Glomerular endothelial cell (primary cell): ENCODE measurements at regions not wholly inside any gene's neighbourhood (a gene's known extent, or its start where the extent isn't known, plus 50 kb on each side); places are given as distances from the start of the nearest gene placed in this dataset.
"Not testable (repeated sequence)": the region's sequence is repeated elsewhere in the genome, so short reads cannot be mapped to it uniquely, and the experiment has no call there.

Experiments used
- DNase-seq: peaks from one replicate; pipeline ENCODE4 v3.0.0-alpha.2; 2011; ENCODE audit warnings: low read depth, low spot score; ENCODE audit errors: extremely low read depth

DNA sequence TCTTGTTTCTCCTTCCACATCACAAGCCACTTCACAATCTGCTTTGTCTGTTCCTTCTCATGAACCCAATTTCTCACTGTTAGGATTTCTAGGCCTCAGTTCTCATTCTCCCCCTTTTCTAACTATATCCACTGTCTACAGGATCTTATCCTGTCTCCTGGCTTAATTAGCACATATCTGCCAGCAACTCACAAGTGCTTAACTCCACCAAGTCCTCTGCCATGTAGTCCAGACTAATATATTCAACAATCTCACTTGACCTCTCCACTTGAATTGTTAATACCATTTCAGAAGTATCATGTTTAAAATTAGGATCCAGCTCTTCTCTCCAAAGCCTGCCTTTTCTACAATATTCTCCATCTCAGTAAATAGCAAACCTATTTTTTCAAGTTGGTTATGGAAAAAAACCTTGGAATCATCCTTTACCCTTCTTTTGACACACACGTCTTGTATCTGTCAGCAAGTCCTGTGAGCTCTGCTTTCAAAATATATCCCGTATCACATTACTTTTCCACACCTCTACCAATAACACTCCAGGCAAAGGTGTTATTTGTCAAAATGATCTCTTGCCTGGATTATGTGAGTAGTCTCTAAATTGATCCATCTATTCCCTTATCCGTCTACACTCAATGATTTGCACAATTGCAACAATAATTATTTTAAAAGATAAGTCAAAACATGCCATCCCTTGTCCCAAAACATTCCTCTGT is 127.2 kb upstream of the SLIT2 start:
- DNase-seq, result no peak

DNA sequence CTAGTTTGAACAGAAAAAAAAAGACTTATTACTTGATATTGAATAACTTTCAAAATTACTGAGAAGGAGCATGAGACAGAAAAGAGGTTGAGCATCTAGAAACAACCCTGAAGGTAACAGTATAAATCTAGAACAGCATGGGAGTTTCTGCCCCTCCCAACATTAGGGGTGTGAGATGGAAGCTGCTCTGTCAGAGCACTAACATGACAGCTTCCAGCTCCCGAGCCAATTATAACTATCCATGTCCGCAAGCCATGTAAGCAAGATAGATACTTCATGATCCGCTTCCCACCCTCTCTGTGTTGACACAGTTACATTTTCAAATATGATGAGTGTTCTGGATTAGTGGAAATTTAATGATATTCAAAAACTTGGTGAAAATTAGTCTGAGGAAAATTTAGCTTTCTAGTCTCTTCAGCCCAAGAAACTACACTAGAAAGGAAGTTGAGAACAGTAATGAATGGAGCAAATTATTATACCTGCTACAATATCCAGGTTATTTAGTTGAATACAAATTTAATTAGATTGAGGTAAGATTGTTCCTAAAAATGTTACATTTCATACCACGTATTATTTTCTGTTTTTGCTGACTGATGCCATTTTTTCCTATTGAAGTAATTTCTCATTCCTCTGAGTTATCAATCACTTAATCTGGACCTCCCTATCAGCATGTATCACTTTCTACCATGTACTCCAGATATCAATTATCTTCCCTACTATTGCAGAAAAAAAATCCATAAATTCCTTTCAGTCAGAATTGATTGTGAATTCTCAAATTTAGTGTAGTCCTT is 129.3 kb upstream of the SLIT2 start:
- no peak for DNase-seq

DNA sequence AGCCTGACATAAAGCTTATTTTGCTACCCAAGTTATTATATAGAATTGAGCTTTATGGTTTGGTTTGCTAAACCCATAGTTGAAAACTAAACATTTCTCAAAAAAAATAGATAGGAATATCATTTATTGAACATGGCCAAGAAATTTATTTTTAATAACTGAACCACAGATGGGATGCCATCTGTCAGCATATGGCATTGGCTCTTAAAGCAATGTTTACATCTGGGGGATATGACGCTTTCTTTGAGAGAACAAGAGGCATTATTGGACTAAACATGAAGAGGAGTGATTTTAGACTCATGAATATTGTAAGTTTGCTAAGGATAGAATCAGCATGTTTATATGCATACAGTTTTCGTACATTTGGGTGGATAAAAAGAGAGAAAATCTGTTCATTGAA is 132.6 kb upstream of the SLIT2 start:
- DNase-seq, result no peak

DNA sequence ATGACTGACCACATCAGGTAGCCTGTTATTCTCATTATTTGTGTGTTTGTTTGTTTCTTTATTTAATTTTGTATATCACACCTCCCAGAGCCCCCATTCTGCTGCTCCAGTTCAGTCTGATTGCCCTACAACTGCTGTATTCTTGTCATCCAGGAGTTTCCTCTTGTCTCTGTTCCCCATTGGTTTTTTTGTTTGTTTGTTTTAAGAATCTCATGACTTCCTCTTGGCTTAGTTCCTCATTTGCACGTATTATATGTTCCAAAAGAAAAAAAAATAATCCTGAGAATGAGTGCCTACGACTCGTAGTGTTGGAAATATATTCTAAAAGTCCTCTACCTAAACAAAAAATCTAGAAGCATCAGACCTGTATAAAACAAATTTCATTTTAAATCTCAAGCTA is 142.3 kb upstream of the SLIT2 start:
- peak; percentile 22 for DNase-seq

DNA sequence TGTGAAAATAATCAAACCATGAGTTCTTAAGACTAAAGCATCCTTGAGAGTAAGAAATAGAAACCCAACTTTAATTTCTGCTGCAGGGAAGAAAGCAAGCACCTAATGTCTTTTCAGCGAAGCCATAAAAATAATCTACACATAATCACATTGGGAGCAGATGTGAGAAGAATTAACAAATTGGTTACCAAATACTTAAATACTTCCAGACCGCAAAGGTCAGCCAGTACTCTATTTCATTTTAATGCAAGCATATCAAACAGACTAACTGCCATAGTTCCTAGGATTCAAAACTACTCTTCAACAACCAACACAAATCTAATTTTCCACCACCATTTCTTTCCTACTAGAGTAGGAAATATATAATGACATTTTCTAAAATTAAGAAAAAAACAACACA is 144.8 kb upstream of the SLIT2 start:
- no peak for DNase-seq

DNA sequence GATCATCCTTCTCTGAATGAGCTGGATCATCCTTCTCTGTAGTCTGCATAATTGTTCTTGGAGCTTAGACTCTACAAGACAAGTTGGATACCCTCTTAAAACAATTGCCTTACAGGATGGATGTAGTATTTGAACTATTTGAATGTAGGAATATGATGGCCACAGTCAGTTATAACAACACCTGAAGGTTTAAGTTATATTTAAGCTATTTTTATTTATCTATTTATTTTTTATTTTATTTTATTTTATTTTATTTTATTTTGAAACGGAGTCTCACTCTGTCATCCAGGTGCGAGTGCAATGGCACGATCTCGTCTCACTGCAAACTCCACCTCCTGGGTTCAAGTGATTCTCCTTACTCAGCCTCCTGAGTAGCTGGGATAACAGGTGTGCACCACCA is 149.9 kb upstream of the SLIT2 start:
- no peak for DNase-seq

DNA sequence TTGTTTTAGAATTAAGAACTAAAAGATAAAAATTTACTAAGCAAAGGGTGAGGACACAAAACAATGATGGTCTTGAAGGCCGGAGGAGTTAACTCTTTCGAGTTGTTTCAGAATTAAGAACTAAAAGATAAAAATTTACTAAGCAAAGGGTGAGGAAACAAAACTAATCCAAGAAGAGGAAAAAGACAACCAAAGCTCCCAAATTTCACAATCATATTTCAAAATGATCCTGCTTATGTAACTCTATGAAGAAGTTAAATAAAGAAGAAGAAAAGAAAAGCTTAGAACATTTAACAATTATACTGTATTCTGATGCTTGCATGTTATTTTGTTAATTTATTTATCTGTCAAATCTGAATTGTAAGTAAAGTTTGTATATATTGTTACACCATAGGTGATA is 154.8 kb upstream of the SLIT2 start:
- no peak for DNase-seq

DNA sequence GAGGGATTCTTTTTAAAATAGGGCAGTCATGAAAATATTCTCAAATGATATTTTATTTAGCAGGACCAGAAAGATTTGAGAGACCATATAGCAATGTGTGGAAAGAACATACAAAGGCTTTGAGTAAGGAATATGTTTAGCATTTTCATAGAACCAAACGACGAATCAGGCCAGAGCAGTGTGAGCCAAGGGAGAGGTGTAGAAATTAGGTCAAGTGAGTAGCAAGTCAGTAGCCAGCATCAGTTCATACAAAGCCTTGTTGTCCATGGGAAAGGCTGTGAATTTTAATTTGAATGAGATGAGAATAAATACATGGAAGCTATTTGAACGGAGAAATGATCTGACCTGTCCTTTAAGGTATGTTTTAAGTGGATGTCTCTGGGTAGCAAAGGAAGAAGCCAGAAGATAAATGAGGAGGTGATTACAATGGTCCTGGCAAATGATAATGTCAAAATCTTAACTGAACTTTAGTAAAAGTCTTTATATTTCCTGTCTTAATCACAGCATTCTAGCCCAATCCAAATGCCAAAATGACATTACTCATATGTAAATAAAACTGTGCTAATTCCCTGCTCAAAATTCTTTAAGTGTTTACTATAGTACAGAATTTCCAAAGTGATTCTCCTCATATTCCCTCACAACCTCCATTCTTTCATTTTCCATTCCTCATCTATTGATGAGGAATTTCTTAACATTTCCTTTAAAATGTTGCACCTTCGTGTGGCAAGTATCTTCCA is 155.7 kb upstream of the SLIT2 start:
- no peak for DNase-seq

DNA sequence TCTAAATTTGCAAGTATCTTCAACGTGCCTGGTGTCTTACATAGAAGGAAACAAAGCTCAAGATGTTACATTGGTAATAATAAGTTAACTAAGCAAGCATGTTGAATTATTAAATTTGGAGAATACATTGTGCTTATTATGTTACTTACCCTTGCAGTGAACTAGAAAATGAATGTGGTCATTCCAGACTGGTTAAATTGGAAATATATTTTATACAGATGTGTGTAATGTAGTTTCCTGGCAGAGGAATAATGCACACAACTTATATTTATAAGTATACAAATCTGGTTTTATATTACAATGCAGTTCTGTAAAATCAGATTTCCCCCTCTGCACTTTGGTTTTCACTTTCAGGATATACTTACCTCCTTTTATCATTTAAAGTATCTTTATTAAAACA is 159.9 kb upstream of the SLIT2 start:
- no peak for DNase-seq

DNA sequence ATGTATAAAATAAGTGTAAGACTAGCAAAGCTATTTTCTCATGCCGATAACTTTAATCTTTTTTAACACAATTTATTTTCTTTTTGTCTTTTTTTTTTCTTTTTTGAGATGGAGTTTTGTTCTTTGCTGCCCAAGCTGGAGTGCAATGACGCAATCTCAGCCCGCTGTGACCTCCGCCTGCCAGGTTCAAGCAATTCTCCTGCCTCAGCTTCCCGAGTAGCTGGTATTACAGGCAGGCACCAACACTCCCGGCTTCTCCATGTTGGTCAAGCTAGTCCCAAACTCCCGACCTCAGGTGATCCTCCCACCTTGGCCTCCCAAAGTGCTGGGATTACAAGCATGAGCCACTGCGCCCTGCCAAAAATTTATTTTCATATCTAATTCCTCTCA is 164.2 kb upstream of the SLIT2 start:
- no peak for DNase-seq

DNA sequence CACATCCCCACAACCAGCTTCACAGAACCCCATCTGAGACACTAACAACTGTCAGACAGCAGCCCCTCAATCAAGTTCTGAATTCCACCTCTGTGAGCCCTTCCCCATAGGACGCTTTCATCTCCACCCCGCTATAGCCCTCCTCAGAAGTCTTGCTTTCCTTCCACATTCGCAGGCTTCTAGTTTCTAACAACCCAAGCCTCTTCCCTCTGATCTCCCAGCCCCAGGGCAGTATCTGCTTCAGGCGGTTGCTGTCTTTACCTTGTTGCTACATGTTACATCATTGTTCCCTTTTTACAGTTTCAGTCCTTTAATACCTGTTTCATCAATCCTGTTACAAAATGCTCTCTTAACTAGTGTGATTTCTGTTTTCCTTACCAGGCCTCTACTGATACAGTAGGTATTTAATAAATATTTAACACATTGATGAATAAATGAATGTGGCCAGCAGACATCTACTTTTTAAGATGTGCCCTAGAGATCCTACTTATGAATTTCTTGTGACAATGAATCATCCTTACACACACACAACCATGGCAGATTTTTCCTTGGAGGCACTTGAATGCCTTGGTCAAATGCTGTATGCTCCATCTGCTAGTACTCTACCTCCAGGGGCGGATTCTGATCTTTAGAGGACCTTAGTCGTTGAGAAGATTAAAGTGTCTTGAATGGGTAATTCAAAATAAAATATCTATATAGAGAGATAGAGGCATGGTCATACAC is 164.7 kb upstream of the SLIT2 start:
- no peak for DNase-seq

DNA sequence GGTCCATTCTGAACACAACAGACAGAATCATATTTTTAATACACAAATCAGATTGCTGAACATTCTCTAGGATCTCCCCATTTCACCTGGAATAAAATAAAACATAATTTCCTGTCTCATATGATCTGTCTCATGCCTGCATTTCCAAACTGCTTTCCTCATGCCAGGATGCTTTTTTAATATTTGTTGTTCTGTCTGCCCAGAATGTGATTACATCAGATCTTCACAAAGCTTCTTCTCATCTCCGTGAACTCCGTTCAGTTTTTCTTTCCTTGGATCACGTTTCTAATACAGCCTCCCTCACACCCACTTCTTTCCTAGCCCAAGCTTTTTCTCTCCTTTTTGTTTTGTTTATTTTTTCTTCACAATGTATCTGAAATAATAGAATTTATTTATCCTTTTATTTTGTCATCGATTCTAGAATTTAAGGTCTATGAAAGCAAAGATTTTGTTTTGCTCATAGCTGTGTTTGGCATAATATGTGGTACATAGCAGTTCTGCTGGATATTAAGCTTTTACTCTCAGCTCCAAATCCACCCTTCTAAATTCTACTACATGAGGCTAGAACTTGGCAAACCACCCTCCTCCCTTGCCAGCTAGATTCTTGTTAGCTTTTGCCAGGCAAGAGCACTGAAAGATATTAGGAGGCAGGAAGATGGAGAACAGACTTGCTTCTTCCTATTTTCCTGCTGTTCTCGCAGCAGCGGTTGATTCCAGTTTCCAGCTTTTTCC is 165.5 kb upstream of the SLIT2 start:
- DNase-seq, result no peak

DNA sequence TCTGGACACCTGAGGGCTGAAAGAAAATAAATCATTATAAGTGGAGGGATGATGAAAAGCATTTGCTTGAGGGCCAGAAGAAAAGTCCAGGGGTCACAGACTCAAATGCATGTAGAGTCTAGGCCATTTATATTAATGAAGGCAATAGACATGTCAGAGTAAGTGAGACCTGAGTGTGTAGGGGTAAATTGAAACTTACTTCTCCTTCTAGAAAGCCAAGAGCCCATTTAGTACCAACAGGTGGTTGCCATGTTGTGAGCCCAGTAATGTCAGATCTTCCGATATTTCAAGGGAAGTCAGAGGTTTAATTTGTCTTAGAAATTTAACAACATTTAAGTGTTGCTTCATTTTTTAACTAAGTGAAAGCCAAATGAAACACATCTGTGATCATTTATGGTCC is 166.1 kb upstream of the SLIT2 start:
- DNase-seq, result no peak

DNA sequence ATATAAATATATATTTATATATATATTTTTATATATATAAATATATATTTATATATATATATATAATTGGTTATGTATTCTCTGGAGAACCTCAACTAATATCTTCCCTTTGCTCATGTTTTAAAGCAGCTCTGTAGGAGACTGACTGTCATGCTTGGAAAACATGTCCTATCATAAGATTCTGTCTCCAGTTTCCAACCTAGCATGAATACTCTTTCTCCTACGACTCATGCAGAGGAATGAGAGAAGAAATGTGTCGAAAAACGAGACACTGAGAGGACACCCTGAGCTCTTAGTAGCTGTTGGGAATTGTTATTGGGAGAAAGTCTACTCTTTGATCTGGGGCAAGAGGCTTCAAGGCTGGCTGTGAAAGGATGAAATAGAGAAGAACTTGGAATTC is 166.5 kb upstream of the SLIT2 start:
- DNase-seq, result no peak

DNA sequence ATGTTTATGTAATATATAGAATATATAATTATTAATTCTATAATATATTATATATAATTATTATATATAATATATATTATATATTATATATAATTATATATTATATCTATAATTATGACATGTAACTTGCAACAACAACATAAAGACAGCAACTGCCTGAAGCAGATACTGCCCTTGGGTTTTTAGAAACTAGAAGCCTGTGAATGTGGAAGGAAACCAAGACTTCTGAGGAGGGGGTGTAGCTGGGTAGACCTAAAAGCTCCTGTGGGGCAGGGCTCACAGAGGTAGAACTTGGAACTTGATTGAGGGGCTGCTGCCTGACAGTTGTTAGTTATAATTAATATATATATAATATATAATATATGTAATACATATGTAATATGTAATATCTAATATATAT is 167.2 kb upstream of the SLIT2 start:
- no peak for DNase-seq

DNA sequence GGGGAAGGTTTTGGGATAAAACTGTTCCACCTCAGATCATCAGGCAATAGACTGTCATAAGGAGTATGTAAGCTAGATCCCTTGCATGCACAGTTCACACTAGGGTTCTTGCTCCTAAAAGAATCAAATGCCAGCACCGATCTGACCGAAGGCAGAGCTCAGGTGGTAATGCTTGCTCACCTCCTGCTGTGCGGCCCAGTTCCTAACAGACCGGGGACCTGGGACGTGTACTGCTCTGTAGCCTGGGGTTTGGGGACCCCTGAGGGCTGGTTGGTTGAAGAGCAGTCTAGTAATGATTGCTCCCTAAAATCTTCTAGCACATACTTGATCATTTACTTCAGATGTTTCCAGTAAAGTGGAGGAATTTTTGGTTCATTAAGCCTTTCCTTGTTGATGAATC is 173.1 kb upstream of the SLIT2 start:
- no peak for DNase-seq

DNA sequence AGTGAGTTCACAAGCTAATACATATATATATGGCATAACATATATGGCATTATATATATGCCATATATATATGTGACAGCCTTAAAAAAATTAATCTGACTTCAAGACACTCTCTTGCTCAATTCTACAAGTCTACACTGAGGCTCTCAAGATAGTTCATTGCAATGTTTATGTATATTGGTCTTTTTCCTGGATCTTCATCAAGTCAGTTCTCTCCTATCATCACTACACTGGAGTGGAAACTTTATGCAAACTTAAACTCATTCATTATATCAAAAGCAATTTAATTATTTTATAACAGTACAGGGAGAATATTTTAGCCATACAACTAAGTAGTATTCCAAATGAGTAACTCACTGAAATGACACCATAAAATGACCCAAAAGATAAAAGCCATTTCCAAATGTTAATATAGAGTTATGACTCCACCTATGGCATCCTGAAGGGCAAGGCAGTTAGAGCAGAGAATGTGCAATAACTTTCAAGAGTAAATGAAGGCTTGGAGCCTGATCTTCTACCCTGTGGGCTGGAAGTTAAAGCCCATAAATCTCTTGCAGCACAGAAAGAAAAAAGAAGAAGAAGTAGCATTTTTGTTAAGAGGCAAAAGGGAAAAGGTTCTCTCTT is 176.3 kb upstream of the SLIT2 start:
- no peak for DNase-seq

DNA sequence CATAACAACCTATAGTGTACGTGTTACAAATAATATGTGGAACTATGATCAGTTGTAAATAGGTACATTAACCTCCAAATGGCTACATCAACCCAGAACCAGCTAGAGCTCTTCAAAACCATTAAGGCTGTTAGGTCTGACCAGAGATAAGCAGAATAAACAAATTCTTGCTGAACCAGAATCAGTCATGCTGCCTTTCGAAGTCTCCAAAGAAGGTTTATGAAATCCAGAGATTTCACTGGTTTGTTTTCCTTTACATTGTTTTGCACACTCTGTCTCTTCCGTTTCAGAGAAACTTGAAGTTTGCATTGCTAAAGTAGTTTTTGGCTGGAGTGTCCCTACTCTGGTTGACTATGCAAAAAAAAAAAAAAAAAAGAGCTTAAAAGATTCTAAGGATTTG is 177.3 kb upstream of the SLIT2 start:
- no peak for DNase-seq

DNA sequence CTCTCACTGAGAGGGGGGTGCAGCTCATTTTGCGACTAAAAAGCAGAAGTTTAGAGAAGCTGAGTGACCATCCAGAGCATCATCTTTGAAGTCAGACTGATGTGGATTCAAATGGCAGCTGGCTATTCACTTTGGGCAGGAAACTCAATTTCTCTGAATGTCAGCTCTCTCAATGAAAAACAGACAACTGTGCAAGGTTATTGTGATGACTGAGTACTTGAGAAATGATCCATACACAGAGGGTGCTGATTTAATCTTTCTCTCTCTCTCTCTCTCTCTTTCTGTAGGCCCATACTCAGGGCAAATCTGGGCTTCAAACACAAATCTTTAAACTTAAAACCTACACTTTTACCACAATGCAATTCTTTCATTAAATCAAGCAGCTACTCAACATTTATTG is 185.8 kb upstream of the SLIT2 start:
- DNase-seq, result no peak

DNA sequence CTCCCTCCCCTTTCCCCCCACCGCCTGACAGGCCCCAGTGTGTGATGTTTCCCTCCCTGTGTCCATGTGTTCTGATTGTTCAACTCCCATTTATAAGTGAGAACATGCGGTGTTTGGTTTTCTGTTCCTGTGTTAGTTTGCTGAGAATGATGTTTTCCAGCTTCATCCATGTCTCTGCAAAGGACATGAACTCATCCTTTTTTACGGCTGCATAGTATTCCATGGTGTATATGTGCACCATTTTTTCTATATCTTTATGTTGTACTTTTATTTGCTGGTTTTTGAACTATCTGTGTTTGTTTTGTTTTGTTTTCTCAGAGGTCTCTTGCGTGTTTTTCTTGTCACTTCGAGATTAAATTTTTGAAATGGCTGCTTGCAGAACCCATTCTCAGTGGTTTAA is 188.8 kb upstream of the SLIT2 start:
- not testable (repeated sequence) for DNase-seq
